AG04450 (cell line): ENCODE measurements at regions not wholly inside any gene's neighbourhood (a gene's known extent, or its start where the extent isn't known, plus 50 kb on each side); places are given as distances from the start of the nearest gene placed in this dataset.

Experiments
- CTCF ChIA-PET: fragments of 300-600, 350-600 bp; formaldehyde crosslinking; extraction: SDS; loops from one replicate; lab custom pipeline; 2022; ENCODE audit warnings: antibody characterized with exemption, inconsistent platforms; lab: Charles Lee
- POLR2A ChIA-PET: fragments of 350-600 bp; formaldehyde crosslinking; extraction: SDS; loops from one replicate; lab custom pipeline; 2021; ENCODE audit warnings: antibody characterized with exemption, inconsistent platforms; lab: Yijun Ruan, JAX
- DNase-seq: peaks from one replicate; pipeline ENCODE4 v3.0.0-alpha.2; 2011; ENCODE audit warnings: low read depth, low spot score
- H3K27ac ChIP-seq: one replicate; pipeline ENCODE4 v1.5.1; 2012; ENCODE audit warnings: low read depth, low read length, control low read depth
- H3K27me3 ChIP-seq: one replicate; pipeline ENCODE4 v1.6.0; 2012; ENCODE audit warnings: low read length; ENCODE audit not compliant: control insufficient read depth, insufficient read depth
- H3K4me3 ChIP-seq: 2 replicates; pipeline ENCODE4 v1.5.1; 2011; ENCODE audit warnings: mild to moderate bottlenecking, low read depth, low read length, control low read depth
- H3K9me3 ChIP-seq: 2 replicates; pipeline ENCODE4 v1.5.1; 2012; ENCODE audit warnings: low read length; ENCODE audit not compliant: control insufficient read depth, insufficient read depth
- TF ChIP-seq, protein P1 (sequence below): IDR thresholded peaks from 2 replicates; pipeline ENCODE4 v1.5.1; 2011; ENCODE audit warnings: low read depth, low read length, control low read depth, inconsistent platforms

DNA sequence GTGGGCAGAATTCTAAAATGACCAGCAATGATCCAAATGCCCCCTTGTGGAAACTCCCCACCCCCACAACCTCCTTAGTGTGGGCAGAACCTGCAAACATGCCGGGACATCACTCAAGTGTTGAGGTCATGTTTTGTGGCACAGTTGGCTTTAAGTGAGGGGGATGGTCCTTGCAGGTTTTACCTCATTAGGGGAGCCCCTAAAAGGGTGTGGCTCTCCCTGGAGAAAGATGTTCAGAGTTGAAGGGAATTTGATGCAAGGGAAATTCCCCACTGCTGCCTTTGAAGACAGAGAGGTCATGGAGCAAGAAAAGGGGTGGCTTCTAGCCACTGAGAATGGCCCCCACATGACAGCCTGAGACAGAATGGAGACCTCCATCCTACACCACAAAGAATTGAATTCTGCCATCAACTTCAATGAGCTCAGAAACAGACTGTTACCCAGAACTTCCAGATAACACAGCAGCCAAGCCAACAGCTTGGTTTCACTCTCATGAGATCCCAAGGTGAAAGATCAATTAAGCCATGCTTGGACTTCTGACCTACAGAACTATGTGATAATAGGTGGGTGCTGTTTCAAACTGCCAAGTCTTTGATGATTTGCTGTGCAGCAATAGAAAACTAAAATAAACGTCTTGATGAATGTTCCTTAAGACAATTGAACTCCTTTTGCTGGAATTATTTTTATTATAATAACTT, 103.4 kb downstream of the MED10 start:
- Histone ChIP-seq H3K4me3 (no peak overlapping the region), H3K9me3 (peaks cover 45% of the 10 kb centered on the region), H3K27ac (no peak overlapping the region), H3K27me3 (no peaks in the 10 kb centered on the region)
- ChIA-PET CTCF (no interaction called here), POLR2A (no interaction called here)
- TF ChIP-seq, protein P1, sequence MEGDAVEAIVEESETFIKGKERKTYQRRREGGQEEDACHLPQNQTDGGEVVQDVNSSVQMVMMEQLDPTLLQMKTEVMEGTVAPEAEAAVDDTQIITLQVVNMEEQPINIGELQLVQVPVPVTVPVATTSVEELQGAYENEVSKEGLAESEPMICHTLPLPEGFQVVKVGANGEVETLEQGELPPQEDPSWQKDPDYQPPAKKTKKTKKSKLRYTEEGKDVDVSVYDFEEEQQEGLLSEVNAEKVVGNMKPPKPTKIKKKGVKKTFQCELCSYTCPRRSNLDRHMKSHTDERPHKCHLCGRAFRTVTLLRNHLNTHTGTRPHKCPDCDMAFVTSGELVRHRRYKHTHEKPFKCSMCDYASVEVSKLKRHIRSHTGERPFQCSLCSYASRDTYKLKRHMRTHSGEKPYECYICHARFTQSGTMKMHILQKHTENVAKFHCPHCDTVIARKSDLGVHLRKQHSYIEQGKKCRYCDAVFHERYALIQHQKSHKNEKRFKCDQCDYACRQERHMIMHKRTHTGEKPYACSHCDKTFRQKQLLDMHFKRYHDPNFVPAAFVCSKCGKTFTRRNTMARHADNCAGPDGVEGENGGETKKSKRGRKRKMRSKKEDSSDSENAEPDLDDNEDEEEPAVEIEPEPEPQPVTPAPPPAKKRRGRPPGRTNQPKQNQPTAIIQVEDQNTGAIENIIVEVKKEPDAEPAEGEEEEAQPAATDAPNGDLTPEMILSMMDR = no peak
- DNase-seq = no peak

DNA sequence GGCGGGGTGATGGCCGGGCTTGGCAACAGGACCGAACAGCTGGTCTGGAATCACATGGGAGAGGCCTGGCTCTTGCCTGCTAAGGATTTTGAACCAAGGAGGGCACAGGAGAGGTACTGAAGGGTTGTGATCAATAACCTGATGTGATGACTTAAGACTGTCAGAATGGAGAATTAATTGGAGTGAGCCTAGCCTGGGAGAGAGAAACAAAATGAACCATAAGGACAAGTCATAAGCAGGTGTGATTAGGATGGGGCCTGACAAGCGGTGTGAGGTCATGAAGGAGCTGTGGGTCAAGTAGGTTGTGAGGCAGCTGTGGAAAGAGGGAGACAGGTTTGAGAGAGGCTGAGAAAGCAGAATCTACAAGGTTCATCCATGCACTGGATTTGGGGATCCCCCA, 104.6 kb downstream of the MED10 start:
- CTCF ChIA-PET = no interaction called here
- Histone ChIP-seq H3K9me3 (peaks cover 38% of the 10 kb centered on the region), H3K27ac (no peak overlapping the region), H3K27me3 (no peaks in the 10 kb centered on the region), H3K4me3 (no peak overlapping the region)
- no peak for DNase-seq
- TF ChIP-seq, protein P1 = no peak
- POLR2A ChIA-PET = no interaction called here

DNA sequence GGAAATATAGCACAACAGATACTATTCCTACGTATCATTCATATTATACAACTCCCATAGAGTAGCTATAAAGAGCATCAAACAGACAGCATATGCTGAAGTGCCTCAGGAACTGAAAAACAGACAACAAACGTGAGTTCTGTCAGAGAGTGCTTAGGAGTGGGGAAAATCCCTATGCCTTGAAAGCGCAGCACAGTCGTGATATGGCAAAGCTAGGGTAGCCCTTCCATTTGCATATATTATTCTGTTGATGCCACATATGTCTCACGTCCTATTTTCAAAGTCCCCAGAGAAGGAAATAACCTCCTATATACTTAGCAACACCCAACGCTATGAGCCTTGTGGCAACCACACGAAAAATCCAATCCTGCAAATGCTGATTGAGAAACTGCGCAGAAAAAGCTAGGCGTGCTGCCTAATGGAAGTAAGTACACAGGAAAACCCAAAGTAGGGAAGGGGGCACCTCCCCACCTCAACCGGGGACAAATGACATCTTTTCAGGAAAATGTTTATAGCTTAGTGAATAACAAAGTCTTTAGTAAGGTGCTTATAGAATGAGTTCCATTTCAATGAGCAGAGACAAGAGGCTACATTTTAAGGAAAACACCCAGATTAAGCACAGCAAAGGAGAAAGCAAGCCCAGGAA, 105.1 kb downstream of the MED10 start:
- no peak overlapping the region for H3K4me3 ChIP-seq
- TF ChIP-seq, protein P1 = no peak
- no peak overlapping the region for H3K27ac ChIP-seq
- ChIA-PET CTCF (no interaction called here), POLR2A (no interaction called here)
- DNase-seq = no peak
- no peaks in the 10 kb centered on the region for H3K27me3 ChIP-seq
- peaks cover 36% of the 10 kb centered on the region; the same call in 1 of the 2 replicates for H3K9me3 ChIP-seq

DNA sequence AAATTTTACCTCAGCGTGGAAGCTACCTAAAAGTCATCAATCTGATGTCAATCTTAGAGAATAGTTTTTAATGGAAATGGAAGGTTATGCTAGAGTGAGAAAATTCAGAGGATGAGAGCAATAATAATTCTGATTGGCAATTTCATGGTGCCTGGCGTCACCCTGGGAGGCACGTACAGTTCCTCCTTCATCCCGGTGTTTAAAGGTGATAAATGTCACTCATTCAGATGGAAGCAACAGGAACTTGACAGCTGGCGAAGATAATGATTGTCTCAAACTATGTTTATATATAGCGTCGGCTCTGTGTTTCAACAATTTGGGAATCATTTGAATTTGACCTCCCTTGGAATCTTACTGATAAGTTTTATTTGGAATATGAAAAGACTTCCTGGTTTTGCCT, 108.4 kb downstream of the MED10 start:
- Histone ChIP-seq H3K27ac (no peak overlapping the region), H3K9me3 (peaks cover 34% of the 10 kb centered on the region), H3K27me3 (no peaks in the 10 kb centered on the region), H3K4me3 (no peak overlapping the region)
- ChIA-PET POLR2A (no interaction called here), CTCF (no interaction called here)
- no peak for DNase-seq
- TF ChIP-seq, protein P1 = no peak

DNA sequence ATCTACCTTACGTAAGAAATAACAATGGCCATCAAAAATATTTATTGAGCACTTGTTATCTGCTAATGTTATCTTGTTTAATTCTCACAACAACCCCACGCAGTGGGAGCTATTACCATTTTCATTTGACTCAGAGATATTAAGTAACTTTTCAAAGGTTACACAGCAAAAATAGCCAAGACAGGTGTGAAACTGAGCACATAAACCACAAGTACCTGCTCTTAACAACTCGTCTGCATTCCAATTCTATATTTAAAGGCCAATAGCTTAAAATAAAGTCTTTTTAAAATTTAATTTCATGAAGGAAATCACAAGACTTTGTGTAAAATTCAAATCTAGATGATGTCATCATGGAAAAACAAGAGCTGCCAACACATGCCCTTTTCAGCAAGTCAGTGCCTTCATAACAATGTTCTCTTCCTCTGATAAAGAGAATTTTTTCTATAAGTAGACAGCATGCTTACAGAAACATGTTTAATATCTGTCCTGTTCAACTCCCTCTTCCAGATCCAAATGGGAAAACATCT, 111.6 kb downstream of the MED10 start:
- no peak for DNase-seq
- H3K27me3 ChIP-seq = no peaks in the 10 kb centered on the region
- TF ChIP-seq, protein P1 = no peak
- CTCF ChIA-PET = no interaction called here
- no peak overlapping the region for H3K27ac ChIP-seq
- POLR2A ChIA-PET = no interaction called here
- no peak overlapping the region for H3K4me3 ChIP-seq
- peaks cover 17% of the 10 kb centered on the region for H3K9me3 ChIP-seq
